ENCODE measurements at regions not wholly inside any gene's neighbourhood (a gene's known extent, or its start where the extent isn't known, plus 50 kb on each side); places are given as distances from the start of the nearest gene placed in this dataset.

GRCh38 chrX:45777366-45777765 lies 576.7 kb upstream of the DIPK2B start:
- no peak for DNase-seq (ENCODE audit: low read depth, low spot score)

GRCh38 chrX:45775468-45775867 lies 574.8 kb upstream of the DIPK2B start:
- DNase-seq (ENCODE audit: low read depth, low spot score): no peak

DNA sequence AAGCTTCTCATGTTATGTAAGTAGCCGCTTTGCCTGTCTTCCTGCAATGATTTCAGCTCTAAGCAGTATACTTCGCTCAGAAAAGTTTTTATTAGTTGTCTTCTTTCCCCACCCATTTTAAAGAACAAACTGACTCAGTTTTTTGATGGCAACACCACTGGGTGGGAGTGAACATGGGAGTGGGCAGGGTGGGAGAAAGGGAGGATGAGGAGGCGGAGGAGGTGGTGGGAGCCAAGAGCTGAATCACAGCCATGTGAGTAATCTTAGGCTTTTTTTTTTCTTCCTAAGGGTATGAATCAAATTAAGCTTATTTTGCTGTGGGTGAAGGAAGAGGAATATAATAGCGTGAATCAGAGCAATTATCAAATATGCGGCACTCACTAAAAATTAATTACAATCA lies 574.3 kb upstream of the DIPK2B start:
- DNase-seq (ENCODE audit: low read depth, low spot score): no peak

GRCh38 chrX:45773572-45773971 lies 572.9 kb upstream of the DIPK2B start:
- no peak for DNase-seq (ENCODE audit: low read depth, low spot score)

- DNase-seq (ENCODE audit: low read depth, low spot score): no peak
These were observed 571.1 kb upstream of the DIPK2B start for GRCh38 chrX:45771560-45772340.

DNA sequence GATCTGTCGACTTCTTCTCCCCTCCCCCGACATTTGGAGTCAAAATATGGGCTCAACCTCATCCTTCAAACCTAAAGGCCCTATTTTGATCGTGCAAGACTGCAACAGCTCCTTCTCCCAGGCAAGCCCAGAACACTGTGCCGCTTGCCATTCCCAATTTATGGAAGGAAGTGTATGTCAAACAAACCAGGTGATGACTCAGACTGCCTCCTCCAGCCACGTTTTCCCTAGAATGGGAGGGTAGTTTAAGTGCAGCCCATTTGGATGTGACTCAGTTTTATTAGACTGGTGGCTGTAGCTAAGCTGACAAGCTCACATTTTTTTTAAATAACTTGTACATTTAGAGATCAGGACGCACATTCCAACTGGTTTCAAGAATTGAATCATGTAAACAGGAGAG lies 570.4 kb upstream of the DIPK2B start:
- DNase-seq (ENCODE audit: low read depth, low spot score): no peak

DNA sequence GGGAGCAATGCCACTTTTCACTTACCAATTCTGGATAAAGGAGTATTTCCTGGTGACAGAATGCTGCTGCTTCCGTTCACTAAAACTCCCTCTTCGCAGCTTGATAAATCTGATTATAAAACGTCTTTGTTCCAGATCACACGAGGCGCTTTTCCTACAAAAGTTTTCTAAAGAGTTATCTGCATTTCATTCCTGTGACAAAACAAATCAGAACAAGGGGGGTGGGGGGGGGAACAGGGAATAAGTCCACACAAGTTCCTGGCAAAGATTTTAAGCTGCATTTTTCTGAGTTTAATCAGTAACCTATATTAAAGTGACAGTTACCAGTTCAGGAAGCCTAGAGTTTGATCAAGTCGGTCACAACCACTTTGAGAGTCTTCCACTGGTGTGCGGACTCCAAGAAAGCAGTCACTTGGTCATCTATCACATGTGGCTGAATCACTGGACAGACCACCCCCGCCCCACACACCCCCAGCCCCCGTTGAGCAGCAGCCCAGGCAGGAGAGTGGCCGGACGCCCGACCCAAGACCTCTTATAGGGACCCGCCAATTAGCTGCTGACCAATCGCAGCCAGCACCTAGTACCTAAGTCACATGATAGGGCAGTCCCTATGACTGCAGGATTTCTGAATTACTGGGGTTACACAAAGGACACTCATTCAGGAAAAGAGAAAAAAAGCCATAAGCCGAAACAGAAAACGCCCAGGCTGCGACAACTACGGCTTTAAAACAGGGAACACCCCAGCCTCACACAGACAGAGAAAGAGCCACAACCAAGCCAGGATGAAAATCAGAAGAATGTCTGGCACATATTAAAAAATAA lies 569.3 kb upstream of the DIPK2B start:
- peak; percentile 64 for DNase-seq (ENCODE audit: low read depth, low spot score)

- DNase-seq (ENCODE audit: low read depth, low spot score): no peak
These were observed 568.1 kb upstream of the DIPK2B start for GRCh38 chrX:45768666-45769236.

- DNase-seq (ENCODE audit: low read depth, low spot score): no peak
These were observed 566.4 kb upstream of the DIPK2B start for GRCh38 chrX:45766981-45767501.

DNA sequence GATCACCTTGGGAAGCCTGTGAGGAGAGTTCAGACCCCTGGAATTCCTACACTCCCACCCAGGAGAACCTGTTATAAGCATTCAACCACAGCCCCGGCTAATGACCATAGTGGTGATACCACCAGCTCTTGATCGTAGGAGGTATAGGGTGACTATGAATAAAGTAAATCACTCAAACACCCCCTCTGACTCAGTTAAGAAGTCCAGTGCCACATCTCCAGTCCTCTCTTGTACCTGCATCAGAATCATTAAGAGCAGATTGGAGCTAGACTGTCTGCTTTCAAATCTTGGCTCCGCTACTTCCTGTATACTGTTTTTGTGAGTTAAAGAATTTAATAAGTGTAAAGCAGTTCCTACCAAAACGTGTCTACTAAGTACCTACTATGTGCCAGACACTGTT lies 565.1 kb upstream of the DIPK2B start:
- no peak for DNase-seq (ENCODE audit: low read depth, low spot score)

DNA sequence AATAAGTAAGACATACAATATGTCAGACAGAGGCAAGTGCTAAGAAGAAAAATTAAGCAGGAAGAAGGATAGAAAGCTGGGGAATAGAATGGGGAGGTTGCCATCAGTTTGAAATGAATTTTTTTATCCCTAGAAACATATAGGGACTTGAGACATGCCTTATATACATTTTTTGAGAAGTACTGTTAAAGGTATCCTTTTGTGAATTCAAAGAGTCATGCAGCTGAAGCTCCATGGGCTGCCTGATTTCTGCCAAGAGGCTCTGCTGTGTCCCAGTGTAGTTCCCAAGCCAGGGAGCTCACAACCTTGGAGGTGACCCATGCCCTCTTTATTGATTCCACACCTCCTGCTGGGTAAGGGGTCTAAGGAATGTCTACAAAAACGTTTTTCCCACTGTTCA lies 564.6 kb upstream of the DIPK2B start:
- DNase-seq (ENCODE audit: low read depth, low spot score): no peak

DNA sequence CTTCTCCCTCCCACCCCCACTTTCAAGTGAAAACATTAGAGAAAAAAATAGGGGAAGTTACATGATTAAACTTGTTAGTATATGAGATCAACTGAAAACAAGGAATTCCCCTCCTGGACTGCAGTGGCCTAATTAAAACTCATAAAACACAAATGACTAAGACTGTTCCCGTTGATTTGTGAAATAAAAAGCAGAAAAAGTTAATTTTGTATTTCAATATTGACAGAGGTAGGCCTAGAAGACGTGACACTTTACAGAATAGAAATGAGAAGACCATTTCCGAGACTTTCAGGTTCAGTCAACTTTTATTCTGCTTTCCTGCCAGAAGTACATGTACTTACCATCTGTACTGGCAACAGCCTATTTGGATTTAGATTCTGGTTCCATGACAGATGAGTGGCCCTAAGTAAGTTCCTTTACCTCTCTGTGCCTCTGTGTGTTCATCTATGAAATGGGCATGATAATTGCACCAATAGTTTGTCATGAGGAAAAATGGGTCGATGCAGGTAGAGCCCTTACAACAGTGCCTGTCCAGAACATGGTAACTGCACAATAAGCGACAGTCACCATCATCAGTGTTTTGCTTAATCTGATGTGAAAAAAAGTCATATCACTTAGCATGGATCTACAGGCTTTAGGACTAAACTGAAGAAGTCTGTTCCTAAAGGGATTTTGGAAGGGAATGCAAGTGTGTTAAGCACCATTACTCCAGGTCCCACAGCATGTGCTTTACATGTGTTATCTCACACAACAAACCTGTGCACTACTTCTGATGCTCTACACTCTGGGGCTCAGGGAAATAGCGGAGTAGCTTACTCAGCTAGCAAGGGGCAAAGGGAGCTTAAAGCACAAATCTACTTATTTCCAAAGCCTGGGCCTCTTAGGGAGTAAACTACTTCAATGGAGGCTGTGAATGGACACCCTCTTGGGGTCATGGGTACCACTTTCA lies 562.3 kb upstream of the DIPK2B start:
- no peak for DNase-seq (ENCODE audit: low read depth, low spot score)

- no peak for DNase-seq (ENCODE audit: low read depth, low spot score)
These were observed 561.2 kb upstream of the DIPK2B start for GRCh38 chrX:45761920-45762319.

DNA sequence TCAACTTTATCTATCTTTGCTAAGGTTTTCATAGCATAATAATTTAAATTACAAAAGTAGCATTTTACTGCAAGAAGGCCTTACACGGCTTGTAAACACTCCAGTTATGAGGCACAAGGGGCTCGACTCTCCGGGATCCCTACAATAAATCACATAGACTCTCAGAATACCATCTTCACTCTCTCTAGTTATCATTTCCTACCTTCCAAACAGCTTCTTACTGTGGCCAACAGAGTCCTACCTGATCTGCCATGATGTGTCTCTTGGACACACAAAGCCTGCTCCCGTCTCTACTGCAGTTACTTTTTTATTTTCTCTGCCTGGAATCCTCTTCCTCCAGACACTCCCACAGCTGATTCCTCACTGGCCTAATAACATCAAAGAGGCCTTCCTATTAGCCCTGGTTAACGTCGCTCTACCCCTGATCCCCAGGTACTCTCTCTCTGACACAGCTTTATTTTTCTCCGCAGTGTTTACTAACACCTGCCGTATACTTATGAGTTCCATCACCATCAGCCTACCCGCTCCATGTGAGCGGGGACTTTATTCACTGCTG lies 559.6 kb upstream of the DIPK2B start:
- DNase-seq (ENCODE audit: low read depth, low spot score): no peak

- DNase-seq (ENCODE audit: low read depth, low spot score): no peak
These were observed 558.2 kb upstream of the DIPK2B start for GRCh38 chrX:45758738-45759397.

GRCh38 chrX:45758319-45758718 lies 557.6 kb upstream of the DIPK2B start:
- DNase-seq (ENCODE audit: low read depth, low spot score): no peak

GRCh38 chrX:45757272-45757671 lies 556.6 kb upstream of the DIPK2B start:
- no peak for DNase-seq (ENCODE audit: low read depth, low spot score)

DNA sequence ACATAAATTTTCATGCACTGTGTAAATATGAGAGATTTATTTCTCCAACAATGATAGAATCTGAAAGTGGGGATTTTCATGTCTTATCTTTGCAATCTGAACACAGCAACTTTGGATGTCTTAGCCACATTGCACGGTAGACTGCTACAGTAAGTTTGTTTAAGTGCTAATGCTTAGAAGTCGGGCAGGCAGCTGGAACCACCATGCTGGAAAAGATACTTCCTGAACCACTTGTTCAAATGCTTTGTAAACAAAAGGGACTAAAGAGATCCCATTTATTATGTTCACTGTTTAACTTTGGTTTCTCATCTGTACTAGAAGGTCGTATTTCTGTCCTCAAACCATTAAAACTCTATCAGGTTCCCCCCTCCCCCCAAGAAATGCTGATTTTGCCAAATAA lies 555.9 kb upstream of the DIPK2B start:
- DNase-seq (ENCODE audit: low read depth, low spot score): no peak

DNA sequence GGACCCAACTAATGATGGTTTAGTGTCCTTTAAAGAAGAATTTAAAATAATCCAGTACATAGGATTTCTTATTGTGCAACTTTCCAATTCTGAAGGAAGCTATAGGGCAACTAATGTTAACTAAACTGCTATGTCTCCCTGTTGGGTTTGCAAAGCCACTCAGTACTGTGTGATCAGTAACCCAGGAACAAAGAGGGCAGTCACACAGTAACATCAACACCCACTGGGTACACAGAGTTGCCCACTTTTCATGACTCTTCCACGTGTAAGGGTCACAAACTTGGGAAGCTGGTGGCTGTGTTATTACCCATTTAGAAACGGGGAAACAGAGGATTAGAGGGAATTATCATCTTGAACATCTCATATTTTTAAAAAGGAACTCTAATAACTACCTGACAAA lies 555.0 kb upstream of the DIPK2B start:
- DNase-seq (ENCODE audit: low read depth, low spot score): no peak

DNA sequence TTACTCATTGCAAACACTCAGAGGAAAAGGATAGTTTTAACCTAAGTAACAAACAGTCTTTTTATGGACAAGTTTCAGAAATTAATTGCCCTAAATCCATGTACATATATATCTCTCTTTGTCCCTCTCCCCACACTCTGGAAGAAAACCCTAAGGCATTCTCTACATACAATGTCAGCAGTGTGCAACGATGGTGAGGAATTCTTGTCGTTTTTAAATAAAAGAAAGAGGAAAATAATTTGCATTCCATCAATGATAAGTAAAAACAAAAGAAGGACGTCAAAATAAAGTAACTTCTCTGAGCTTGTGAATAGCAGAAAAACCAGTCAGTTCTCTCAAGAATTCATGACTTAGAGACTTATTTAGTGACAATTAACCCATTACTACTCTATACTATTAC lies 550.5 kb upstream of the DIPK2B start:
- DNase-seq (ENCODE audit: low read depth, low spot score): no peak

DNA sequence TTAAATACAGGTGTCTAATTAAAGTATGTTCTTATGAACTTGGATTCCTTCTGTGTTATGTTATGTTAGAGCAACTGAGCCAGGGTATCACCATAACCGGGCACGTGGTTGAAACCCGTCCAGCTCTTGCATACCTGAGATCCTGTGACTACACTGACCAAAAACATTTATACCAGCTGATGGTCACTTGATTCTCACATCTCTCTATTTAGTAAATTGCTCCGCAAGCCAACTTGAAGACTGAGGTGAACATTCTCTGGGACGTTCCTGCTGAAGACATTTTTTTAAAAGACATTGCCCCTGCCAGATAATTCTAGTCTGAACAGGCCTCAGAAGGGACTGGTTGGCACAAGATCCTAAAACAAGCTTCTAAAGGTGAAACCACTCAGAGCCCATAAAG lies 550.0 kb upstream of the DIPK2B start:
- DNase-seq (ENCODE audit: low read depth, low spot score): no peak

Data from brain pericyte (primary cell).